OCI-LY1 (cell line): ENCODE measurements at regions not wholly inside any gene's neighbourhood (a gene's known extent, or its start where the extent isn't known, plus 50 kb on each side); places are given as distances from the start of the nearest gene placed in this dataset.

ENCODE experiments used
- H2AFZ ChIP-seq: fragments of 200-600 bp; sonication (generic), shearing (Covaris generic); 2 replicates; pipeline ENCODE4 v1.6.0; 2014; ENCODE audit warnings: antibody characterized with exemption, mild to moderate bottlenecking, low read length
- H3F3A ChIP-seq: fragments of 200-600 bp; sonication (generic), shearing (Covaris generic); 2 replicates; pipeline ENCODE4 v1.6.0; 2014; ENCODE audit warnings: mild to moderate bottlenecking, antibody characterized with exemption, low read length, moderate library complexity; ENCODE audit not compliant: insufficient read depth
- H3K27ac ChIP-seq: fragments of 200-600 bp; sonication (generic); 2 replicates; pipeline ENCODE4 v1.5.1; 2014; ENCODE audit warnings: low read length, mixed run types, mild to moderate bottlenecking, low read depth; ENCODE audit not compliant: poor library complexity, severe bottlenecking
- H3K27me3 ChIP-seq: fragments of 200-600 bp; sonication (generic); 2 replicates; pipeline ENCODE4 v1.6.0; 2014; ENCODE audit warnings: antibody characterized with exemption, mild to moderate bottlenecking, low read length, moderate library complexity; ENCODE audit not compliant: insufficient read depth
- H3K36me3 ChIP-seq: fragments of 200-600 bp; sonication (generic); 2 replicates; pipeline ENCODE4 v1.6.1; 2014; ENCODE audit warnings: mild to moderate bottlenecking, antibody characterized with exemption, low read length, moderate library complexity, mixed read lengths; ENCODE audit not compliant: insufficient read depth
- H3K4me1 ChIP-seq: fragments of 200-600 bp; sonication (generic); 2 replicates; pipeline ENCODE4 v1.5.1; 2014; ENCODE audit warnings: mild to moderate bottlenecking, low read length, moderate library complexity; ENCODE audit not compliant: insufficient read depth, severe bottlenecking
- H3K4me2 ChIP-seq: fragments of 200-600 bp; sonication (generic), shearing (Covaris generic); 2 replicates; pipeline ENCODE4 v1.6.1; 2014; ENCODE audit warnings: low read length
- H3K4me3 ChIP-seq: fragments of 200-600 bp; sonication (generic); 2 replicates; pipeline ENCODE4 v1.5.1; 2014; ENCODE audit warnings: low read length, low read depth, mild to moderate bottlenecking, mixed read lengths; ENCODE audit not compliant: poor library complexity, severe bottlenecking
- H3K79me2 ChIP-seq: fragments of 200-600 bp; shearing (Covaris generic); 2 replicates; pipeline ENCODE4 v1.6.1; 2016; ENCODE audit warnings: mixed run types, low read length, mixed read lengths; ENCODE audit not compliant: insufficient read depth
- H3K9ac ChIP-seq: fragments of 200-600 bp; sonication (generic), shearing (Covaris generic); 2 replicates; pipeline ENCODE4 v1.6.1; 2014; ENCODE audit warnings: mild to moderate bottlenecking, low read length, mixed read lengths
- H3K9me2 ChIP-seq: fragments of 200-600 bp; sonication (generic), shearing (Covaris generic); 2 replicates; pipeline ENCODE4 v1.6.1; 2014; ENCODE audit warnings: low read depth, mild to moderate bottlenecking, low read length, mixed read lengths
- H3K9me3 ChIP-seq: fragments of 200-600 bp; shearing (Covaris generic); 2 replicates; pipeline ENCODE4 v1.6.1; 2014; ENCODE audit warnings: low read length, mixed read lengths
- H4K20me1 ChIP-seq: fragments of 200-600 bp; sonication (generic), shearing (Covaris generic); 2 replicates; pipeline ENCODE4 v1.6.0; 2016; ENCODE audit warnings: mild to moderate bottlenecking, low read length; ENCODE audit not compliant: insufficient read depth
- EZH2 ChIP-seq: fragments of 200-600 bp; sonication (generic), shearing (Covaris generic); IDR thresholded peaks from 2 replicates; pipeline ENCODE4 v1.8.0; 2017; ENCODE audit warnings: borderline replicate concordance, mixed run types, mild to moderate bottlenecking, antibody characterized with exemption, low read length, moderate library complexity, mixed read lengths
- TF ChIP-seq, protein P1 (sequence below): fragments of 200-600 bp; sonication (generic), shearing (Covaris generic); IDR thresholded peaks from 2 replicates; pipeline ENCODE4 v1.5.1; 2017; ENCODE audit warnings: mild to moderate bottlenecking, antibody characterized with exemption, low read length, moderate library complexity, mixed read lengths

DNA sequence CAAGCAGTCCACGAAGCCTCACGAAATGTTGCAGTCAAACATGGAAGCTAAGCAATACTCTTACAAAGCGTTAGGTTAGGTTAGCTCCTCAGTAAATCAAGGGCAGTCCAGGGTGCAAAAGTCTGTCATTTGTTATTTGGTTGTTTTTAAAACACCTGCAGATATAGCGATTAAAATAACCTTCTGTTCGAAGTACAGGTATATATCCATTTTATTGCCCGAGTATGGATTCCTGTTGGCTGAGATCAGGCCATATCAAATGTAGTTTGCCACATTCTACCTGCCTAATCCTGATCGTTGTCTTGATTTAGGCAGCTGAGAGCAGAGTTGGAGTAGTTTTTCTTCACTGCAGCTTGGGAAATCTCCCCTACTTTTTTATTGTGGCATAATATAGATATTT lies 99.5 kb upstream of the EPB41L3 start:
- H3K36me3 ChIP-seq, result no peaks in the 10 kb centered on the region
- TF ChIP-seq, protein P1, sequence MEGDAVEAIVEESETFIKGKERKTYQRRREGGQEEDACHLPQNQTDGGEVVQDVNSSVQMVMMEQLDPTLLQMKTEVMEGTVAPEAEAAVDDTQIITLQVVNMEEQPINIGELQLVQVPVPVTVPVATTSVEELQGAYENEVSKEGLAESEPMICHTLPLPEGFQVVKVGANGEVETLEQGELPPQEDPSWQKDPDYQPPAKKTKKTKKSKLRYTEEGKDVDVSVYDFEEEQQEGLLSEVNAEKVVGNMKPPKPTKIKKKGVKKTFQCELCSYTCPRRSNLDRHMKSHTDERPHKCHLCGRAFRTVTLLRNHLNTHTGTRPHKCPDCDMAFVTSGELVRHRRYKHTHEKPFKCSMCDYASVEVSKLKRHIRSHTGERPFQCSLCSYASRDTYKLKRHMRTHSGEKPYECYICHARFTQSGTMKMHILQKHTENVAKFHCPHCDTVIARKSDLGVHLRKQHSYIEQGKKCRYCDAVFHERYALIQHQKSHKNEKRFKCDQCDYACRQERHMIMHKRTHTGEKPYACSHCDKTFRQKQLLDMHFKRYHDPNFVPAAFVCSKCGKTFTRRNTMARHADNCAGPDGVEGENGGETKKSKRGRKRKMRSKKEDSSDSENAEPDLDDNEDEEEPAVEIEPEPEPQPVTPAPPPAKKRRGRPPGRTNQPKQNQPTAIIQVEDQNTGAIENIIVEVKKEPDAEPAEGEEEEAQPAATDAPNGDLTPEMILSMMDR, result no peak
- no peak for TF ChIP-seq EZH2
- H3K9ac ChIP-seq, result no peak overlapping the region
- no peaks in the 10 kb centered on the region for H3F3A ChIP-seq
- H3K4me1 ChIP-seq, result no peaks in the 10 kb centered on the region
- H3K4me2 ChIP-seq, result no peak overlapping the region
- no peaks in the 10 kb centered on the region for H3K27me3 ChIP-seq
- H3K9me2 ChIP-seq, result no peaks in the 10 kb centered on the region
- H3K79me2 ChIP-seq, result no peaks in the 10 kb centered on the region
- no peaks in the 10 kb centered on the region for H4K20me1 ChIP-seq
- H3K27ac ChIP-seq, result no peak overlapping the region
- H3K4me3 ChIP-seq, result no peak overlapping the region
- H2AFZ ChIP-seq, result no peak overlapping the region
- no peaks in the 10 kb centered on the region for H3K9me3 ChIP-seq

DNA sequence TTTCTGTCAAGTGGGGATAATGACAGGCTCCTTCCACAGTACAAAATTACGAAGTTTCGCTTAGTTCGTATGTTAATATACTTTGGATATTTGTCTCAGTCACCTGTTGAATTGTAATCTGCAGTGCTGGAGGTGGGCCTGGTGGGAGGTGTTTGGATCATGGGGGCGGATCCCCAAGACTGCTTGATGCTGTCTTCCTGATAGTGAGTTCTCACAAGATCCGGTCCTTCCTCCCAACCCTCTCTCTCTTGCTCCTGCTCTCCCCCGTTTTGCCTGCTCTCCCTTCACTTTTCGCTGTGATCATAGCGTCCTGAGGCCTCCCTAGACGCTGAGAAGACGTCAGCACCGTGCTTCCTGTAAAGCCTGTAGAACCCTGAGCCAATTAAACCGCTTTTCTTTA lies 97.1 kb upstream of the EPB41L3 start:
- Histone ChIP-seq H3K4me2 (no peak overlapping the region), H3K27ac (no peak overlapping the region), H3K36me3 (no peaks in the 10 kb centered on the region), H3K27me3 (no peaks in the 10 kb centered on the region), H4K20me1 (no peaks in the 10 kb centered on the region), H3K9ac (no peak overlapping the region), H3K9me3 (no peaks in the 10 kb centered on the region), H3F3A (no peaks in the 10 kb centered on the region), H3K4me3 (no peak overlapping the region), H3K4me1 (no peaks in the 10 kb centered on the region), H3K9me2 (no peaks in the 10 kb centered on the region), H2AFZ (no peak overlapping the region), H3K79me2 (no peaks in the 10 kb centered on the region)
- no peak for TF ChIP-seq EZH2
- TF ChIP-seq, protein P1, result no peak

GRCh38 chr18:5639131-5639530 lies 95.3 kb upstream of the EPB41L3 start:
- H3K4me2 ChIP-seq, result no peak overlapping the region
- no peaks in the 10 kb centered on the region for H3K9me3 ChIP-seq
- no peak overlapping the region for H3K27ac ChIP-seq
- no peaks in the 10 kb centered on the region for H3K27me3 ChIP-seq
- H4K20me1 ChIP-seq, result no peaks in the 10 kb centered on the region
- H3K4me3 ChIP-seq, result no peak overlapping the region
- H3K79me2 ChIP-seq, result no peaks in the 10 kb centered on the region
- no peaks in the 10 kb centered on the region for H3K4me1 ChIP-seq
- no peak for TF ChIP-seq EZH2
- TF ChIP-seq, protein P1, result no peak
- no peak overlapping the region for H3K9ac ChIP-seq
- H3F3A ChIP-seq, result no peaks in the 10 kb centered on the region
- no peak overlapping the region for H2AFZ ChIP-seq
- H3K9me2 ChIP-seq, result no peaks in the 10 kb centered on the region
- no peaks in the 10 kb centered on the region for H3K36me3 ChIP-seq
